ENCODE measurements at regions not wholly inside any gene's neighbourhood (a gene's known extent, or its start where the extent isn't known, plus 50 kb on each side); places are given as distances from the start of the nearest gene placed in this dataset.

DNA sequence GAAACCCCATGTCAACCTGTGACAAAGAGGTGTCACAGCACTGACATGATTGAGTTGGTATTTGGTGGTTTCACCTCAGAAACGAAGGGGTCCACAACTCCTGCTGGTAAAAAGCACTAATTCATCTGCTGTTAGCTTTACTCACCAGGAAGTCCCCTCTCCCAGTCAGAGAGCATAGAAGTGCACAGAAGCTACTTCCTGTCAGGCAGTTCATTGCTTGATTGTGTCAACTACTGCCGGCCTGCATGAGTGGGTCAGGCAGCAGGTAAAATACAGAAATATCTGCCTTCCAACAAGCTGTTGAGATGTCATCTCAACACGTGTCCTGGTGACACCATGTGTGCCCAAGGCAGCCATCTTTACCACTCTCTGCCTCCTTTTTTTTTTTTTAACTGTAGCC lies 596.6 kb upstream of the NR2F2 start:
- TF ChIP-seq, protein P1, sequence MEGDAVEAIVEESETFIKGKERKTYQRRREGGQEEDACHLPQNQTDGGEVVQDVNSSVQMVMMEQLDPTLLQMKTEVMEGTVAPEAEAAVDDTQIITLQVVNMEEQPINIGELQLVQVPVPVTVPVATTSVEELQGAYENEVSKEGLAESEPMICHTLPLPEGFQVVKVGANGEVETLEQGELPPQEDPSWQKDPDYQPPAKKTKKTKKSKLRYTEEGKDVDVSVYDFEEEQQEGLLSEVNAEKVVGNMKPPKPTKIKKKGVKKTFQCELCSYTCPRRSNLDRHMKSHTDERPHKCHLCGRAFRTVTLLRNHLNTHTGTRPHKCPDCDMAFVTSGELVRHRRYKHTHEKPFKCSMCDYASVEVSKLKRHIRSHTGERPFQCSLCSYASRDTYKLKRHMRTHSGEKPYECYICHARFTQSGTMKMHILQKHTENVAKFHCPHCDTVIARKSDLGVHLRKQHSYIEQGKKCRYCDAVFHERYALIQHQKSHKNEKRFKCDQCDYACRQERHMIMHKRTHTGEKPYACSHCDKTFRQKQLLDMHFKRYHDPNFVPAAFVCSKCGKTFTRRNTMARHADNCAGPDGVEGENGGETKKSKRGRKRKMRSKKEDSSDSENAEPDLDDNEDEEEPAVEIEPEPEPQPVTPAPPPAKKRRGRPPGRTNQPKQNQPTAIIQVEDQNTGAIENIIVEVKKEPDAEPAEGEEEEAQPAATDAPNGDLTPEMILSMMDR (optimal IDR thresholded peaks at IDR 0.05 in 1 of 3, IDR thresholded peaks at IDR 0.05 in 1 of 3, conservative IDR thresholded peaks at IDR 0.05 in 1 of 3; ENCODE audit: extremely low read depth in 1 of 3, insufficient read depth in 2 of 3, low read length in 3 of 3) = no peak
- no peak for TF ChIP-seq EZH2 (IDR thresholded peaks at IDR 0.05; ENCODE audit: low read length)

Measured in keratinocyte (primary cell).